Colonic mucosa (tissue), 4 donors: ENCODE measurements at regions not wholly inside any gene's neighbourhood (a gene's known extent, or its start where the extent isn't known, plus 50 kb on each side); places are given as distances from the start of the nearest gene placed in this dataset.
"Not testable (repeated sequence)": the region's sequence is repeated elsewhere in the genome, so short reads cannot be mapped to it uniquely, and the experiment has no call there.

Experiments used
- DNase-seq: peaks from one replicate; pipeline ENCODE4 v3.0.0-alpha.2; 2020
- H3K27ac ChIP-seq: fragments of 200-600 bp; one replicate; pipeline ENCODE4 v1.8.0; 2021
- H3K27me3 ChIP-seq: fragments of 200-600 bp; one replicate; pipeline ENCODE4 v1.8.0; 2021
- H3K36me3 ChIP-seq: fragments of 200-600 bp; one replicate; pipeline ENCODE4 v1.8.0; 2021
- H3K4me1 ChIP-seq: fragments of 200-600 bp; one replicate; pipeline ENCODE4 v1.8.0; 2021; ENCODE audit warnings: mild to moderate bottlenecking
- H3K4me3 ChIP-seq: fragments of 200-600 bp; one replicate; pipeline ENCODE4 v1.8.0; 2021
- H3K9ac ChIP-seq, 2 donors: one replicate each; pipeline ENCODE4 v1.7.0; 2013; ENCODE audit warnings: control low read depth in 2 of 2, low read depth in 2 of 2, low read length in 2 of 2
- H3K9me3 ChIP-seq: fragments of 200-600 bp; one replicate; pipeline ENCODE4 v1.8.0; 2021
- CTCF ChIP-seq: fragments of 200-600 bp; IDR thresholded peaks from one replicate; pipeline ENCODE4 v1.8.0; 2022; ENCODE audit warnings: antibody characterized with exemption, mild to moderate bottlenecking
- intact Hi-C: fragments of 100-400 bp; cut with DNase I; formaldehyde crosslinking; loops from one replicate; pipeline ENCODE4 v1.14.1; 2022
- donor health status: healthy.
- donor health status: DM: no; HTN: no; CAD: no.
- donor health status: DM: no; HTN: no; CAD: no.

- Histone ChIP-seq H3K36me3 (no peaks in the 10 kb centered on the region), H3K4me1 (no peaks in the 10 kb centered on the region)
- intact Hi-C loops = no loop called here
Observed at GRCh38 chr11:33434294-33434693, 177.1 kb downstream of the HIPK3 start.

GRCh38 chr11:33428435-33428834 lies 171.3 kb downstream of the HIPK3 start:
- H3K27me3 ChIP-seq, H3K9me3 ChIP-seq, H3K36me3 ChIP-seq, H3K27ac ChIP-seq, DNase-seq, intact Hi-C loops, H3K4me3 ChIP-seq, H3K9ac ChIP-seq, H3K4me1 ChIP-seq: not testable (repeated sequence)

More at GRCh38 chr11:33434294-33434693, 177.1 kb downstream of the HIPK3 start:
- Histone ChIP-seq H3K27ac (no peak overlapping the region), H3K9me3 (no peaks in the 10 kb centered on the region), H3K27me3 (no peaks in the 10 kb centered on the region), H3K4me3 (no peak overlapping the region), H3K9ac (no peak overlapping the region)
- DNase-seq = no peak
- TF ChIP-seq CTCF = no peak

GRCh38 chr11:33420959-33421566 lies 163.9 kb downstream of the HIPK3 start:
- Histone ChIP-seq H3K9ac (no peak overlapping the region), H3K9me3 (no peaks in the 10 kb centered on the region), H3K27me3 (no peaks in the 10 kb centered on the region), H3K4me1 (no peaks in the 10 kb centered on the region), H3K36me3 (no peaks in the 10 kb centered on the region), H3K4me3 (no peak overlapping the region), H3K27ac (no peak overlapping the region)
- intact Hi-C loops = no loop called here
- no peak for DNase-seq
- TF ChIP-seq CTCF = no peak

- Histone ChIP-seq H3K27me3 (no peaks in the 10 kb centered on the region), H3K9me3 (no peaks in the 10 kb centered on the region), H3K4me3 (no peak overlapping the region), H3K4me1 (no peaks in the 10 kb centered on the region), H3K27ac (no peak overlapping the region), H3K36me3 (no peaks in the 10 kb centered on the region), H3K9ac (no peak overlapping the region)
- TF ChIP-seq CTCF = no peak
- DNase-seq = no peak
- intact Hi-C loops = no loop called here
Observed at GRCh38 chr11:33419924-33420323, 162.7 kb downstream of the HIPK3 start.

- Histone ChIP-seq H3K9me3 (no peaks in the 10 kb centered on the region), H3K4me1 (no peaks in the 10 kb centered on the region), H3K9ac (no peak overlapping the region), H3K4me3 (no peak overlapping the region), H3K27ac (no peak overlapping the region), H3K27me3 (no peaks in the 10 kb centered on the region), H3K36me3 (no peaks in the 10 kb centered on the region)
- no peak for DNase-seq
- no peak for TF ChIP-seq CTCF
- intact Hi-C loops = no loop called here
Observed at GRCh38 chr11:33417121-33417520, 159.9 kb downstream of the HIPK3 start.

GRCh38 chr11:33413301-33413700 lies 156.1 kb downstream of the HIPK3 start:
- DNase-seq = no peak
- no peak for TF ChIP-seq CTCF
- Histone ChIP-seq H3K27me3 (no peaks in the 10 kb centered on the region), H3K4me3 (no peak overlapping the region), H3K9ac (no peak overlapping the region), H3K9me3 (no peaks in the 10 kb centered on the region), H3K36me3 (no peaks in the 10 kb centered on the region), H3K4me1 (no peaks in the 10 kb centered on the region), H3K27ac (no peak overlapping the region)
- intact Hi-C loops = no loop called here
